ENCODE measurements at regions not wholly inside any gene's neighbourhood (a gene's known extent, or its start where the extent isn't known, plus 50 kb on each side); places are given as distances from the start of the nearest gene placed in this dataset.
A peak's percentile ranks its signal among the peaks of the same experiment; 100 is the strongest.

- H3K27me3 ChIP-seq (ENCODE audit: control insufficient read depth, insufficient read depth, low read length) = no peaks in the 10 kb centered on the region
- FAIRE-seq (peak; percentile 72), DNase-seq (ENCODE audit: low read depth) (no peak)
- no peak for TF ChIP-seq CTCF (IDR thresholded peaks at IDR 0.05; ENCODE audit: insufficient read depth, low read length, severe bottlenecking)
- H3K36me3 ChIP-seq (ENCODE audit: control insufficient read depth, insufficient read depth, low read length) = no peaks in the 10 kb centered on the region
- H3K4me3 ChIP-seq (ENCODE audit: low read depth, low read length) = no peak overlapping the region
Observed at GRCh38 chr5:135644816-135645215, 66.0 kb upstream of the CXCL14 start.

- Histone ChIP-seq H3K36me3 (ENCODE audit: control insufficient read depth, insufficient read depth, low read length) (no peaks in the 10 kb centered on the region), H3K27me3 (ENCODE audit: control insufficient read depth, insufficient read depth, low read length) (no peaks in the 10 kb centered on the region), H3K4me3 (ENCODE audit: low read depth, low read length) (no peak overlapping the region)
- no peak for DNase-seq (ENCODE audit: low read depth)
- FAIRE-seq = no peak
- TF ChIP-seq CTCF (IDR thresholded peaks at IDR 0.05; ENCODE audit: insufficient read depth, low read length, severe bottlenecking) = no peak
Observed at GRCh38 chr5:135643881-135644766, 65.3 kb upstream of the CXCL14 start.

GRCh38 chr5:135642934-135643333 is 64.1 kb upstream of the CXCL14 start:
- FAIRE-seq (no peak), DNase-seq (ENCODE audit: low read depth) (no peak)
- Histone ChIP-seq H3K36me3 (ENCODE audit: control insufficient read depth, insufficient read depth, low read length) (no peaks in the 10 kb centered on the region), H3K27me3 (ENCODE audit: control insufficient read depth, insufficient read depth, low read length) (no peaks in the 10 kb centered on the region), H3K4me3 (ENCODE audit: low read depth, low read length) (no peak overlapping the region)
- TF ChIP-seq CTCF (IDR thresholded peaks at IDR 0.05; ENCODE audit: insufficient read depth, low read length, severe bottlenecking) = no peak

- peaks cover 2% of the 10 kb centered on the region for H3K27me3 ChIP-seq (ENCODE audit: control insufficient read depth, insufficient read depth, low read length)
- no peak for TF ChIP-seq CTCF (IDR thresholded peaks at IDR 0.05; ENCODE audit: insufficient read depth, low read length, severe bottlenecking)
- DNase-seq (ENCODE audit: low read depth) = no peak
- FAIRE-seq = no peak
- no peaks in the 10 kb centered on the region for H3K36me3 ChIP-seq (ENCODE audit: control insufficient read depth, insufficient read depth, low read length)
- H3K4me3 ChIP-seq (ENCODE audit: low read depth, low read length) = no peak overlapping the region
Observed at GRCh38 chr5:135642488-135642870, 63.7 kb upstream of the CXCL14 start.

GRCh38 chr5:135641734-135642487 is 63.1 kb upstream of the CXCL14 start:
- FAIRE-seq = no peak
- no peak overlapping the region for H3K4me3 ChIP-seq (ENCODE audit: low read depth, low read length)
- no peak for DNase-seq (ENCODE audit: low read depth)
- no peak for TF ChIP-seq CTCF (IDR thresholded peaks at IDR 0.05; ENCODE audit: insufficient read depth, low read length, severe bottlenecking)
- H3K36me3 ChIP-seq (ENCODE audit: control insufficient read depth, insufficient read depth, low read length) = no peaks in the 10 kb centered on the region
- peaks cover 3% of the 10 kb centered on the region for H3K27me3 ChIP-seq (ENCODE audit: control insufficient read depth, insufficient read depth, low read length)

Data from bronchial epithelial cell (primary cell).